ENCODE measurements at regions not wholly inside any gene's neighbourhood (a gene's known extent, or its start where the extent isn't known, plus 50 kb on each side); places are given as distances from the start of the nearest gene placed in this dataset.

DNA sequence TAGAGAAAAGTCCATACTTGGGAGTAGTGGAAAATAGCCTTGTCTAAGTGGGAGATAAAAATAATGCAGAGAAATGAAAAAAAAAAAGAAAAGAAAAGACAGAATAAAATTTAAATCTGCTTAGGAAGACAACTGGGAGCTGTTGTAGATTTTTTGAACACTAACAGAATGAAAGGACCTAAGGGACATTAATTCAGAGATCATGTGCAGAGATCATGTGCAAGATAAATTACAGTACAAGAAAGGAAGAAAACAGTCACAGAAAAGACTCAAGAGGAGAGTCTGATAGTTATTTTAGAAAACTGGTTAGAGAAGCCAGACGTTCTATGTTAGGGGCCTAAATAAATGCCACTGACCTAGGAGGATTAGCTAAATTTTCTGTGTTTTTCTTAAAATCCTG, 1226.8 kb upstream of the NUDT12 start:
- TF ChIP-seq, protein P1, sequence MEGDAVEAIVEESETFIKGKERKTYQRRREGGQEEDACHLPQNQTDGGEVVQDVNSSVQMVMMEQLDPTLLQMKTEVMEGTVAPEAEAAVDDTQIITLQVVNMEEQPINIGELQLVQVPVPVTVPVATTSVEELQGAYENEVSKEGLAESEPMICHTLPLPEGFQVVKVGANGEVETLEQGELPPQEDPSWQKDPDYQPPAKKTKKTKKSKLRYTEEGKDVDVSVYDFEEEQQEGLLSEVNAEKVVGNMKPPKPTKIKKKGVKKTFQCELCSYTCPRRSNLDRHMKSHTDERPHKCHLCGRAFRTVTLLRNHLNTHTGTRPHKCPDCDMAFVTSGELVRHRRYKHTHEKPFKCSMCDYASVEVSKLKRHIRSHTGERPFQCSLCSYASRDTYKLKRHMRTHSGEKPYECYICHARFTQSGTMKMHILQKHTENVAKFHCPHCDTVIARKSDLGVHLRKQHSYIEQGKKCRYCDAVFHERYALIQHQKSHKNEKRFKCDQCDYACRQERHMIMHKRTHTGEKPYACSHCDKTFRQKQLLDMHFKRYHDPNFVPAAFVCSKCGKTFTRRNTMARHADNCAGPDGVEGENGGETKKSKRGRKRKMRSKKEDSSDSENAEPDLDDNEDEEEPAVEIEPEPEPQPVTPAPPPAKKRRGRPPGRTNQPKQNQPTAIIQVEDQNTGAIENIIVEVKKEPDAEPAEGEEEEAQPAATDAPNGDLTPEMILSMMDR (IDR thresholded peaks at IDR 0.05; ENCODE audit: extremely low read depth in 1 of 2, insufficient read depth in 1 of 2, low read depth in 1 of 2, low read length in 2 of 2) = no peak
- no peak for TF ChIP-seq POLR2A (IDR thresholded peaks at IDR 0.05; ENCODE audit: low read depth, low read length)
- TF ChIP-seq JUN (IDR thresholded peaks at IDR 0.05; ENCODE audit: borderline replicate concordance, insufficient read depth, insufficient read length, low read depth) = no peak
- no peak for TF ChIP-seq POLR2AphosphoS5 (IDR thresholded peaks at IDR 0.05; ENCODE audit: insufficient read depth, low read depth, low read length)
- TF ChIP-seq EZH2 (IDR thresholded peaks at IDR 0.05; ENCODE audit: borderline replicate concordance, low read depth, low read length, severe bottlenecking) = no peak
- no peak for TF ChIP-seq MAX (IDR thresholded peaks at IDR 0.05; ENCODE audit: insufficient read depth, insufficient read length)
- no peak for TF ChIP-seq MYC (IDR thresholded peaks at IDR 0.05; ENCODE audit: low read depth, low read length)

Data from endothelial cell of umbilical vein (primary cell).